RKO (cell line): ENCODE measurements at regions not wholly inside any gene's neighbourhood (a gene's known extent, or its start where the extent isn't known, plus 50 kb on each side); places are given as distances from the start of the nearest gene placed in this dataset.

Experiments used
- DNase-seq: peaks from one replicate; pipeline ENCODE4 v3.0.0-alpha.2; 2016; ENCODE audit warnings: low spot score

DNA sequence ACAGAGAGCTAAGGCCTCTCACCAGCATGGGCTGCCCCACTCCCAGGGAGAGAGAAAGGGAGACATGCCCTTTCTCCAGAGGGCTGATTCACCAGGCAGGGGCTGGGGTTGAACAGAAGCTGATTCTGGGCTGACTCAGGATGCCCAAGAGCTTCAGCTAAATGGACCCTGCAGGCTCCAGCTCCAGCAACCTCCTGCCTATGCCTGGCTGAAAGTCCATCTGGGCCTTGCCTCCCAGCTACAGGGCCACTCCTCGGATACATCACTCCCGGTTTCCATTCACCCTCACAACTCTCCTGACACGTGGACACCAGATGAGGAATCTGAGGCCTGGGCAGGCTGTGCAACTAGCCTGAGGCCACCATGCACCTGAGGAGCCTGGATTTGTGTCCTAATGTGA is 215.5 kb downstream of the BUD13 start:
- no peak for DNase-seq

DNA sequence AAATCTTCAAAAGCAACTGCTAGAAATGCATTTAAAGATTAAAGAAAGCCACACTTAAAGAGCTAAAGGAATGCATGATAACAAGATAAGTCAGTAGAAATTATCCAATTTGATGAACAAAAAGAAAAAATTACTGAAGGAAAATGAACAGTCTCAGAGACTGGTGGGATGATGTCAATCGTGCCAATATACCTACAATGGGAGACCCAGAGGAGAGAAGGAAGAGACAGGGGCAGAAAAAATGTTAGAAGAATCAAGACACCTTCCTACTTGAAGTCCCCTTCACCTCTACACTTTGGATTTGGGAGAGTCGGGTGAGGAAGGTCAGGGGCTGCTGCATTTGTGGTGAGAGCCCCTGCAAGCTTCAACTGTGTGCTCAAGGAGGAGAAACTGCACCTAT is 216.3 kb downstream of the BUD13 start:
- DNase-seq: no peak

DNA sequence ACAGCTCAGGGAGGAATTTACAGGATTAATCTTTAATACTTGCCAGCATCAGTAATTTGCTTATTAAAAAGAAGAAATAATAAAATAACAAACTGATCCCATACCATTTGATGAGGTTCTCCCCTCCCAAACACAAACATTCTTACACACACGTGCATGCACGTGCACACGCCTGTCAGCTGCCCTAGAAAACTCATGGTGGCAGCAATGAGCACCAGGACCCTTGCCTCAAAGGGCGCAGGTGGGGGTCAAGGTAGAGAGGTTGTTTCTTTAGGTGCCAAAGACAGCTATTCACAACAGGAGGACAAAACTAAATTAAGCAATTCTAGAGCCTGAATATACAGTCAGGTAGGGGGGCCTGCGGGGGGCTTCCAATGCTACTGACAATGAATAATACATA is 219.3 kb downstream of the BUD13 start:
- no peak for DNase-seq

DNA sequence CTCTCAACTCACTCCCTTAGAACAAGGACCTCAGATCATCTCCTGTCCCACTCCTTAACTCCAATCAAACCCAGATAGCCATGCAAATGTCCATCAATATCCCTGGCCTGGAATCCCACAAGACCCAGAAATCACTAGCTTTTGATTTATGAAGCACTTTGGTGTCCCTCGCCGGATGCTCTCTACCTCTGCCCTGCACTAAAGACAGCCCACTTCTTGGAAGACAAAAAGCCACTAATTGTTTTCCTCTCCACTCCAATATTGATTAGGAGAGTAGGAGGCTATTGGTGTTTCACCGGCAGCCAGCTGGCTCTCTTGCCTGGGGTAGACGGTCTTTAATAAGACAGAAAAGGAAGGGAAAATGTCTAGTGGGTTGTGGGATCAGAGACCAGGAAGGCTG is 221.2 kb downstream of the BUD13 start:
- DNase-seq: no peak

DNA sequence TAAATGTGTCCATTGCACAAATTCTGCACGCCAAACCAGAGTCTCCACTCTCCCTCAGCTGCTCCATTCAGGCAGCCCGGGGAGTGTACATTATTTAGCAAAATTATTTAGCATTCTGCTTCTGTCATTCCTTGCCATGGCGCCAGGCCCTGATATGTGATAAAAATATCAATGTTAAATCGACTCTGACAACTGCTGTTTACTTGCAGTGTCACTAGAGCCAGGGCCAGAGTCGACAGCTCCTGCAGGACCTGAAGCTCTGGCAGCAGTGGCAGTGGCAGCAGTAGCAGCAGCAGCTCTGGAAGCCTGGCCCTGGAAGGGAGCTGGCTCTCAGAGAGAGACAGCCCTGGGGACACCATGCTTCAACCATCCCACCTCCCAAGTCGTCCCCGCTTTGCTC is 224.5 kb downstream of the BUD13 start:
- DNase-seq: no peak

DNA sequence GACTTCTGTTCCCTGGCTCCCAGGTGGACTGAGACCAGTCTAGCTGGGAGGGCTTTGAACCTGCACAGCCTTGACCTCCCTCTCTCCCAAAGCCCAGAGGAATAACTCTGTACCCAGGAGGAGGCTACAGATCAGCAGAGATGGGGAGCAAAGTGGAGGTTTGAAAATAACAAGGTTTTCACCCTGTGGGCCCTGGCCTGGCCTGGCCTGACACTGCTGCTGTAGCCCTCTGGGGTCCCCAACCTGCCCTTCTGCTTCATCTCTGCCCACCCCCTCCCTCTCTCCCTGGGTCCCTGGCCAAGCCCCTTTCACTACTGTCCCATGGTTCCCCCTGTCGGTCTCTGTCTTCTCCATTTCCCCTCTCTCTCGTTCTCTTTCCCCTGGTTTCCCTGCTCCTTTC is 225.2 kb downstream of the BUD13 start:
- DNase-seq: no peak

DNA sequence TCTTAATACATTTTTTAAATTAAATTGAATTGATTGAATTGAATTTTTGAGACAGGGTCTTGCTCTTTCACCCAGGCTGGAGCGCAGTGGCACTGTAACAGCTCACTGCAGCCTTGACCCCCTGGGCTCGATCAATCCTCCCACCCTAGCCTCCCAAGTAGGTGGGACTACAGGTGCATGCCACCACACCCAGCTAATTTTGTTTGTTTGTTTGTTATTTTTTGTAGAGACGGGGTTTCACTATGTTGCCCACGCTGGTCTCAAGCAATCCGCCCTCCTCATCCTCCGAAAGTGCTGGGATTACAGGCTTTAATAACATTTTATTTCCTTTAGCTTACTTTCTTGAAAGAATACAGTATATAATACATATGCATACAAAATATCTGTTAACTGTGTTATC is 226.9 kb downstream of the BUD13 start:
- no peak for DNase-seq

DNA sequence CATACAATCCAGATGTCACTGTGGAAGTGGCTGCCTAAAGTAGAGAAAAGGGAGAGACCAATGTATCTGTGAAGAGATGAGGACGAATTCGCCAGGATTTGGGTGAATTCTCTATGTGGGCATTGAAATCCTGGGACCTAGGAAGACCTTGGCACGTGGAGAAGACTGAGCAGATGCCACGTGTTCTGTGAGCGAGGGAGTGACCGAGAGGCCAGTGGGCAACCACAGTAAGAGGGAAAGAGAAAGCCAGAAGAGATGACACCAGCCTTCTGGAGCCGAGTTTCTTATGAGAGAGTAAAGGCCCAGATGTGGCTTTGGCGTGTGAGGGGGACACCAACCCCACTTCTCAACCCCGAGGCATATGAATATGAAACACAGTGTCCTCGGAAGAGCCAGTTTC is 228.1 kb downstream of the BUD13 start:
- DNase-seq: no peak

DNA sequence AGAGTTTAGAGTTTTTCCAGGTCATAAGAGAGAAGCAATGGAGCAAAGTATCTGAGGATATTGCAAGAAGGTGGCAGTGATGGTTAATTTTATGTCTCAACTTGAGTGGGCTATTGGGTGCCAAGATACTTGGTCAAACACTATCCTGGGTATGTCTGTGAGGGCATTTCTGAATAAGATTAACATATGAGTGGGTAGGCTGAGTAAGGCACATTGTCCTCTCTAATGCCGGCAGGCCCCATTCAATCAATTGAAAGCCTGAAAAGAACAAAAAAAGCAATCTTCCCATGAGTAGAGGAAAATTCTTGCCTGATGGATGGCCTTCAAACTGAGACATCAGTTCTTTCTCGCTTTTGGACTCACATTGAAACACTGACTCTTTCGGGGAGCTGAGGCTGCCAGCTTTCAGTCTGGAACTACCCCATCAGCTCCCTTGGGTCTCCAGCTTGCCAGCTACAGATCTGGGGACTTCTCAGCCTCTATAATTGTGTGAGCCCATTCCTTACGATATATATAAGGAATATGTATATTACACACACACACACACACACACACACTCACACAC is 228.8 kb downstream of the BUD13 start:
- DNase-seq: no peak

DNA sequence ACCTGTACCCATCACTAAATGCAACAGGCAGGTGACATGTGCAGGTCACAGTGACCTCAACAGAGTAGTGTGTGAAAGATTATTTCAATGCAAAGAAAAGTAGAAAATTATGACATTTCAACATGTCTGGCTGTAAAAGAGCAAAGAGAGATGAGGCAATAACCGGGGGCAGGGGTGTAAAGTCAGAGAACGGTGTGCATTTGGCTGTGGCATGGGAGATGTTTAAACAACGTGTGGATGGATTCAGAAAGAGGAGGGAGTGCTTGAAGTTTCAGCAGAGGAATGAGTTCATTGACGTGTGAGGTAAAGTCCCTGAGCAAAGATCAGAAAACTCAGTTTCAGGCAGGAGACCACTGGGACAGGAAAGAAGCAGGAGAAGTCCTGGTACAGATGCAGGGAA is 229.7 kb downstream of the BUD13 start:
- DNase-seq: no peak

DNA sequence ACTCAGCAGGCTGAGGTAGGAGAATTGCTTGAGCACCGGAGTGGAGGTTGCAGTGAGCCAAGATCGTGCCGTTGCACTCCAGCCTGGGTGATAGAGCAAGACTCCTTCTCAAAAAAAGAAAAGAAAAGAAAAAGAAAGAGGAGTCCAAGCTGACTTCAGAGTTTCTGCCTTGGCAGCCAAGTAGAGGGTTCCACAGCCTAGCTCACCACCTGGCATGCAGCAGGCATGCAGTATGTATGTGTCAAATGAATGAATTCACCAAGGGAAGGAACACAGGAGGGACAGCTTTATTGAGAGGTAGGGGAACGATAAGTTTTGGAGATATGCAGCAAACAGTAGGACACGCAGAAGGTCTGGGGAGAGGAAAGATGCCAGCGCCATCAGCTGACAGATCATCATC is 230.4 kb downstream of the BUD13 start:
- no peak for DNase-seq

DNA sequence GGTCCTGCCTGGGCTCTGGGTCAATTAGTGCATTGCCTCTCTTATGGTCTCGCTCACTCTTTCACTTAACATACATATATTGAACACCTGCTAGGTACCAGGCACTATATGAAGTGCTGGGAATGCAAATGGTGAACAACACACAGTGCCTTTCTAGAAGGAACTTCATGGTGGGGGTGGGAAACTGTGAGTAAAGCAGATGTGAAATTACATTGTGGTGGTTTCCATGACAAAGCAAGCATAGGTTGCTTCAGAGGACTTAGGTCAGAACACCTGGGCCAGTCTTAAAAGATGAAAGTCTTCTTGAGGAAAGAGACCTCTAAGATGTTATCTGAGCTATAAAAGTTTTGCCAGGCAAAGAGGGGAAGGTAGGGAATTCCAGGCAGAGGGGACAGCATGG is 231.3 kb downstream of the BUD13 start:
- DNase-seq: no peak

DNA sequence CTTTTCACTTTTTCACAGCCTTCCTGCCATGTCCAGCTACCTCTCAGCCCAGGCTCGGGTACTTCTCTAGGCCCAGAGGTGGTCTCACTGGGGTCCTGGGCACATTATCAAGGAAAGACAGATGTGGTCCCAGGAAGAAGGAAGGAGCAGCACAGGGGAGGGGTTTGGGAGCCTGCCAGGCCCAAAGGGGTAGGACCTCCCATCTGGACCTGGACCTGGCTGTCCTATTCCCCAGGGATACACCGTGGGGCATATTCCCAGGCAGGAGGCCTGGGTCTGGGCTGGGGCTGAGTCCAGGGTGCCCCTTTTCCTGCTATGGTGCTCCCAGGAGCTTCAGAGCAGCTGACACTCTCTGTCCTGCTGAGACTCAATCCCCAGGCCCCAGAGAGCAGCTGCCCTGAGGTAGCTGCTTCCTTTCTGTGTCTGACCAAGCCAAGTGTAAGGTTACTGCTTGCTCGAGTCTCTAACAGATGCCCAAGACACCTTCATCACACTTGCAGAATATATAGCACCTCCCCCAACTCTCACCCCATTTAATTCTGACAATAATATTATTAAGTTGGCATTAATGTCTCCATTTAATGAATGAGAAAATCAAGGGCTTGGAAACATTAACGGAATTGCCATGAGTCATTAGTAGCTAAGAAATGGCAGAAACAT is 232.0 kb downstream of the BUD13 start:
- DNase-seq: no peak

DNA sequence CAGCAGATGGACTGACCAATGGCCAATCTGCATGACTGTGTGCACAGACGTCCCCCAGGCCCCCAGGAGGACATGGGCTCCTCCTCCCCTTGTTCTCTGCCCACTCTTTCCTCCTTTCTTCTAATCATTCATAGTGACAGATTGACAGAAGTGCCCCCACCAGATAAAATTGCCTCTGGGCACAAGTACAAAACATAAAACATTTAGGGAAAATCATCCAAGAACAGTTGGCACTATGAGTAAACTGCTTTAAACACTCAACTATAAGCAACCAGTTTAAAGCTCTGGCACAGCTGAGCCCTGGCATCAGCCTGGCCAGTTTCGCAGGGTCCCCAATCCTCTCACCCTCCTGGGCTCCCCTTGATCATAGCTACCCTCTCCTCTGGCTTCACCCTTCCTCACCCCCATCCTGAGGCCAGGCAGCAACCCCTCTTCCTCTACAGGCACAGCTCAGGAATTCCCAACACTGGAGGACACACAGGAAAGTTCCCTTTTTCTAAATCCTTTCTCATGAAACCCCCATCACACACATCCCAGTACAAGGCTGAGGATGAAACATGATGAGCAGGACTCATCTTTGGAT is 232.9 kb downstream of the BUD13 start:
- DNase-seq: no peak

DNA sequence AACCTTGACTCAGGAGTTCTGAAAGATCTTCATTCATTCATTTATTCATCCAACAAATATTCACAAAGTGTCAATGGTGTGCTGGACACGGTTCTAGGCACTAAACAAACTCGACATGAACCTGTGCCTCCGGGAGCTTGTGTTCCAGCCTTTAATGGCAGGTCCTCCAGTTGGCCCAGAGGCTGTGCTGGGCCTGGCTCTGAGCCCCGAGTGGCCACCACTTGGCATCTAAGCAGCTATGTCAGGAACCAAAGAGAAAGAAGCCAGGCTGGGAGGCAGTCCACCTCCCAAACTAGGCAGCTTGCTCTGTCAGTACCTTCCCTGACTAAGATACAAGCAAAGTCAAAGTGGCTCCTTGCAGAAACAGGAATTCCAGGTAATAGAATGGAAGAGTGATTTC is 233.6 kb downstream of the BUD13 start:
- DNase-seq: no peak

DNA sequence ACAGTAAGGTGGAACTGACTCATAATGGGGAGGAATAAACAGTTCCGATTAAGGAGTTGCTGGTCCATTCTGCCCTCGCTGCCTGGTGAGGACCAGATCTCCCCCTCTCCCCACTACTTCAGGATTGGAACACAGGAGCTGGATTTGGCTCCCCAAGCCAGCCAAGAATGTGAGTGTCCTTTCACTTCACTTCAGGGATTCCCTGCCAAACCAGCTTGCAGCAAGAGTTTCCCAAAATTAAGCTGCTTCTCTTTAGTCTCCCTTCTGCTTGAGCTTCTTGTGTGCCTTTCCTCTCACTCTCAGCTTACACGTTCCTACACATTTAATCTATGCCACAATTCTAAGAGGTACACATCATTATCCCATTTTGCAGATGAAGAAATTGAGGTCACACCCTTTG is 234.1 kb downstream of the BUD13 start:
- DNase-seq: no peak

DNA sequence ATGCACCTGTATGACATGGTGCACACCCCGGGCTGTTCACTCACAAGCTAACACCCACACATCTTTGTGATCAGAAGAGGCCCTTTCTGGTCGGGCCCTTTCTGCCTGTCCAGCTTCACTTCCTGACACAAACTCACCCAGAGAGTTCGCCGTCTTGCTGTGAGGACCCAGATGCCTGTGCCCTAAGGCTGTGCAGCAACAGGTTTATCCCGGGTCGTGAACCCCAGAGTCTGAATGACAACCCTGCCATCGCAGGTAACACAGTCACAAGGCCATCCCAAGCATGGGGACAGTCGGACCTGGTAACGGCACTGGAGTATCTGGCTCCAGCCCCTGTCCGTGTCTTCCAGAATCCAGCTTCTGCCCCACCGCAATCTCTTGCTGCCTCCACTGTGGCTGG is 235.1 kb downstream of the BUD13 start:
- DNase-seq: no peak

DNA sequence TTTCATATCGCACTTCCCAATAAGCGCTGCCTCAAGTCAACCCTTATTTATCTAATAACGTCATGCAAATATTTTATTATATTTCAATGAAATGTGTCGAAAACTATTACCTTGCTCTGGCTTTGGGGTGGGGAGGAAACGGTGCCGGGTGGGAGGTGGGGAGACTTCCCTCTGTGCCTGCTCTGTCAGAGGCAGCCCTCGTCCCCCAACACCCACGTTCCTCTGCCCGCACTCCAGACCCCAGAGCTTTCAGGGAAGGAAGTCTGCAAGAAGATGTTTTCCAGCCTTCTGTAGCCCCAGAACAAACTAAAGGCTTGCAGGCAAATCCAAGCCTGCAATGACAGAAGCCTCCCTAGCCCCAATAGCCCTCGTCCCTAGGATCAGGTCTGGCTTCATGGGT is 235.7 kb downstream of the BUD13 start:
- no peak for DNase-seq

DNA sequence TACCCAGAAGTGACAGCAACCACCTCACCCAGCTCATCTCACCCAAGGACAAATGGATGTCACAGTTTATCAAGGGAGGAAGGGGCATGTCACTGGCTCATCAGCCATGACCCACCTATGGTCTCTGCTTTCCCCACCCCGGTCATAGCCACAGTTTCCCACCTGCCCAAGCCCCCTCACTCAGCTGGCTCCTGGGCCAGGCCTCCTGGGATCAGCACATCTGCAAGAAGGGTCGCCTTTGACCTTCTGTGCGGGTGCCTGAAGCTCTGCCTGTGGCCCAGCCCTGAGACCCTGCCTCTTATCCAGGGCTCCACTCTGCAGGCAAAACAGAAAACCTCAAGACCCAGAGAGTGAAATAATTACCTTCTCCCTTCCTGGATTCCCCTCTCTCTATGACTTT is 236.4 kb downstream of the BUD13 start:
- DNase-seq: no peak

DNA sequence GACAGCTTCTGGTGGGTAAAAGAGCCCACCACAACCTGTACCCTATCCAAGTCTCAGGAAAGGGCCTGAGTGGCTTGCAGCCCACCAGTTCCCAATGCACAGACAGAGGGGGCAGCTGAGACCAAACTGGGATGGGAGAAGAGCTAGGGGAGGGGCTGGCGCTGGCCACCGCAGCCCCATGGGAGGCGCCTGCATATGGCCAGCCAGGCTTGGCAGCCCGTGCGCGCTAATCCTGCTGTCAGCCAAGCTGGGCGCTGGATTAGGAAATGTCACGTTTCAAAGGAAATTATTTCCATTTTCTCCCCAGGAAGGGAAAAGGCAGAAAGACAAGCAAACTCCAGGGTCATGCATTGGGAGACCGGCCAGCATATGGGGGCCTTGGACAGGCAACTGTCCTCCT is 236.8 kb downstream of the BUD13 start:
- DNase-seq: no peak

DNA sequence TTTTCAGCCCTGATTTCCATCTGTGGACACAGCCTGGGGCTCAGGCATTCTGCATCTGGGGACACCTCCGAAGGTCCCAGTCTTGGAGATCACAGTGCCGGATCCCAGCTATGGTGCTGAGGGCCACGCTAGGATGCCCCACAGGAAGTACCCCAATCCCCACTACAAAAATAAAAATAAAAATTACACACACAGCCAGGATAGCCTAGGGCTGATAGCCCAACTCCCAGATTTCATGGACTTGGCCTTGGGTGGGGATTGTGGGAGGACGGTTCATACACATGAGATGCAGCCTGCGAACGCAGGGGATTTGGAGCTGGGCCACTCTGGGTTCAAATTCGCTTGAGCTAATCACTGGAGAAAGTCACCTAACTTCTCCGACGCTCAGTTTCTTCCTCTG is 237.7 kb downstream of the BUD13 start:
- DNase-seq: no peak

DNA sequence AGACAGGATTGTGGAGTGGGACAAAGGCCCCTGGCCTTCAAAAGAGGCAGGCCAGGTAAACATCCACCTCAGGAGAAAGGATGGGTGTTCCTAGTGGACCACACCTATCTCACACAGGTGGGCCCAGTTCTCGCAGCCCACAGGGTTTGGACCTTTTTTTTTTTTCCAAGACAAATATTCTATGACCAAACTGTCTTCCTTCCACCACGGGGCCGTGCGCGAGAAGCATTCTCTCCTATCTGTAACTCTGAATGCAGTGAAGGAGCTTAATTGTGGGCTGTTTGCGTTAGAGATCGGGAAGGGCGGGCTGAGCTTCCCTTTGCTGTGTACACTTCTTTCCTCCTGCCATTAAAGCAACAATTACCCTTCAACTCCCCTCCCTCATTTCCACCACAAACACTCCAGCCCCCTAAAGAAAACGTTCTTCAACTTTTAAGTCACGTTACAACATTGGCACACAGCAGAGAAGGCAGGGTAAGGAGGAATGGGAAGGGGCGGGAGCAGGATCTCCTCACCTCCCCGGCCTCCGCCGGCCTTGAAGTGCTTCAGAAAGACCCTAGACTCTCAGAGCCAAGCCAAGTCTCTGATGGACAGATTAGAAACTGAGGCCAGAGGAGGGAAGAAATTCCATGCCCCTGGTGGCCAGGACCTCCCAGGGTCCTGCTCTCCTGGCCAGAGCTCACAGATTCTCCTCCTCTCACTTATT is 238.4 kb downstream of the BUD13 start:
- DNase-seq: no peak

DNA sequence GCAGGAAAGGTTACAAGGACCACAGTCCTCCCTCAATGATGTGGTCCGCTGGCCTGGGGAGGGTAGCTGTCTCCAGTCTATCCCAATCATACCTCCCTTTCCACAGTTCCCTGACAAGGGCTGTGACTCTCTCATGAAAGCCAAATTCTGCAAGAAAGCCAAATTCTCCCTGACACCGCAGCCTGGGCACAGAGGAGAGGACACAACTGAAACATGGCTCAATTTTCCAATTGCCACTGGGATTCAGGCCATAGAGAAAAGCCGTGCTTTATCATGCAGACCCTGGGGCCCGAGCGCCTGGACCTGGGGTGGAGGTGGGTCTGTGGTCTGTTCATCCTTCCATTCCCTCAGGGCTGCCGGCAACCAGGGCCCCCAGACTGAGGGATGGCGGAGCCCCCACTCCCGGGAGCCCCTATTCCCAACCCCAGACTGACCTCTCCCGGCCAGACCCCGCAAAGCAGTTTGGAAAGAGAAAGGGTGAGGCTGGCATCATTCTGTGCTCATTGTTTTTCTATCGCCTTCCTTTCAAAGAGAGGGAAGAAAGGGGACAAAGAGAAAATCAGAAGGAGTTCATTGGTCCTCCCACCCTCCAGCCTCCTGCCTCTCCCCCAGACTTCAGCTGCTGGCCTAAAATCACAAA is 239.5 kb downstream of the BUD13 start:
- DNase-seq: no peak
